ENCODE measurements at regions not wholly inside any gene's neighbourhood (a gene's known extent, or its start where the extent isn't known, plus 50 kb on each side); places are given as distances from the start of the nearest gene placed in this dataset.
A peak's percentile ranks its signal among the peaks of the same experiment; 100 is the strongest.
"Not testable (repeated sequence)": the region's sequence is repeated elsewhere in the genome, so short reads cannot be mapped to it uniquely, and the experiment has no call there.

DNA sequence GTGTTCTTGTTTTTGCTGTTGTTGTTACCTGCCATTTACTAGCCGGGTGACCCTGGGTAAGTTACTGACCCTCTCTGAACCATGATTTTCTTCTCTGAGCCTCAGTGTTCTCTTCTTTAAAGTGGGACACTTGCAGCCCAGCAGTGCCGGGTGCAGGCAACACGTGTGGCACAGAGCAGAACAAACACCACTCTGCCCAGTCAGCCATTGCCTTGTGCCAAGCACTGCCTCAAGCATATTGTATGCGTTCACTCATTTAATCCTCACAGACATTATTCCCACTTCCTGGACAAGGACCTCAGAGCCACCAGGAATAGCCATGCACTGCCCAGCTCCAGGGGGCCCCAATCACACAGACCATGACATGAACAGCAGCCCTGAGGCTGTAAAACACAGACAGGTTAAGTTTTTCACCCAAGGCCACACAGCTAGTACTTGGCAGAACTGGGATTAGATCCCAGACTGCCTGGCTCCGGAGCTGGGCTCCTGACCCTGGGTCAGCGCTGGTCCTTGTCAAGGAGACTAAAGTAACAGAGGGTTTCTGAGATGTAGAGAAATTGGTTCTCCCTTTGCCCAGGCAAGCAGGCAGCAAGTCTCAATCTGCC, 74.0 kb upstream of the PTPN1 start:
- H3K9me3 ChIP-seq (ENCODE audit: control insufficient read depth, low read length): no peaks in the 10 kb centered on the region
- no peak for DNase-seq (ENCODE audit: low read depth)
- H3K27me3 ChIP-seq (replicated peaks; ENCODE audit: control insufficient read depth, insufficient read depth, low read length): no peaks in the 10 kb centered on the region
- H3K4me1 ChIP-seq (ENCODE audit: control insufficient read depth, insufficient read depth, low read length): peaks cover 29% of the 10 kb centered on the region
- no peak overlapping the region for H3K9ac ChIP-seq (ENCODE audit: low read length)
- no peaks in the 10 kb centered on the region for H3K36me3 ChIP-seq (ENCODE audit: control insufficient read depth, insufficient read depth, low read length, severe bottlenecking)
- H3K4me3 ChIP-seq (ENCODE audit: low read length): no peak overlapping the region

DNA sequence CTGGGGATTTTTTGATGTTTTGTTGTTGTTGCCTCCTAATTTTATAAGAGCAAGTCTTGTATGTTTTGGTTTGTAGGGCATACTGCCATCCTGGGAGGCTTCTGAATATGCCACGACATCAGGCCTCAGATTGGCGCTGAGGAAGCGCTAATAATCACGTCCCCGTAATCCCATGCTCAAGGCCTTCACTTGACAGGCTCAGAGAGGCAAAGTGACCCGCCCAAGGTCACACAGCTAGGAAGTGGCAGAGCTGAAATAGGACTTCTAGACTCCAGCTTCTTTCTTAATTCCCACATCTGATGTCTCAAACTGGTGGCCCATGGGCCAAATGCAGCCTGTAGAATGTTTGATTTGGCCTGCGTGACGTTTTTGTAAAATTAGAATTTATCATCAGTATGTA, 73.5 kb upstream of the PTPN1 start:
- no peak for DNase-seq (ENCODE audit: low read depth)
- no peak overlapping the region for H3K4me3 ChIP-seq (ENCODE audit: low read length)

DNA sequence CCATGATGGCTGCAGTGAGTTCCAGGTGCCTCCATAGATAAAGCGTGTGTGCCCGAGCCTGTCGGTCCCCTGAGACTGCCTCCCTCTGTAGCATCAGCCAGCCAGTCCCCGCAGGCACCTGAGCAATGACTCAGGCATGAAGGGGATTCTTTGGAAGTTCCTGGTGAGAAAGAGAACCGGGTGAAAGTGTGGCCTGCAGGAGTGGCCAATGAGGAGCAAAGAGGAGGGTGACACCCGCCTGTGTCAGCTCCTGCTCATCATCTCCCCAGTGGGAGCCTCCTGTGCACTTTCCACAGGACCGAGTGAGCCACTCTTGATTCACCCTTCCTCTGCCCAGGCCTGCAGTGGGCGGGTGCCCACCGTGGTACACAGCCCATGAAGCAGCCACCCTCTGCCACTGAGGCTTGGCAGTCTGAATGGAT, 71.2 kb upstream of the PTPN1 start:
- DNase-seq (ENCODE audit: low read depth): peak; percentile 47
- Histone ChIP-seq H3K9ac (ENCODE audit: low read length) (no peak overlapping the region), H3K4me1 (ENCODE audit: control insufficient read depth, insufficient read depth, low read length) (peaks cover 43% of the 10 kb centered on the region), H3K27me3 (replicated peaks; ENCODE audit: control insufficient read depth, insufficient read depth, low read length) (no peaks in the 10 kb centered on the region), H3K36me3 (ENCODE audit: control insufficient read depth, insufficient read depth, low read length, severe bottlenecking) (no peaks in the 10 kb centered on the region), H3K9me3 (ENCODE audit: control insufficient read depth, low read length) (no peaks in the 10 kb centered on the region), H3K4me3 (ENCODE audit: low read length) (no peak overlapping the region)

More for the DNA sequence above, 73.5 kb upstream of the PTPN1 start:
- H3K4me1 ChIP-seq (ENCODE audit: control insufficient read depth, insufficient read depth, low read length): peaks cover 34% of the 10 kb centered on the region
- H3K9me3 ChIP-seq (ENCODE audit: control insufficient read depth, low read length): no peaks in the 10 kb centered on the region
- no peaks in the 10 kb centered on the region for H3K27me3 ChIP-seq (replicated peaks; ENCODE audit: control insufficient read depth, insufficient read depth, low read length)
- H3K36me3 ChIP-seq (ENCODE audit: control insufficient read depth, insufficient read depth, low read length, severe bottlenecking): no peaks in the 10 kb centered on the region
- H3K9ac ChIP-seq (ENCODE audit: low read length): no peak overlapping the region

GRCh38 chr20:50439539-50440453, 70.4 kb upstream of the PTPN1 start:
- Histone ChIP-seq H3K4me3 (ENCODE audit: low read length) (no peak overlapping the region), H3K36me3 (ENCODE audit: control insufficient read depth, insufficient read depth, low read length, severe bottlenecking) (no peaks in the 10 kb centered on the region), H3K9me3 (ENCODE audit: control insufficient read depth, low read length) (no peaks in the 10 kb centered on the region), H3K9ac (ENCODE audit: low read length) (no peak overlapping the region), H3K27me3 (replicated peaks; ENCODE audit: control insufficient read depth, insufficient read depth, low read length) (no peaks in the 10 kb centered on the region), H3K4me1 (ENCODE audit: control insufficient read depth, insufficient read depth, low read length) (peaks cover 38% of the 10 kb centered on the region)
- no peak for DNase-seq (ENCODE audit: low read depth)

DNA sequence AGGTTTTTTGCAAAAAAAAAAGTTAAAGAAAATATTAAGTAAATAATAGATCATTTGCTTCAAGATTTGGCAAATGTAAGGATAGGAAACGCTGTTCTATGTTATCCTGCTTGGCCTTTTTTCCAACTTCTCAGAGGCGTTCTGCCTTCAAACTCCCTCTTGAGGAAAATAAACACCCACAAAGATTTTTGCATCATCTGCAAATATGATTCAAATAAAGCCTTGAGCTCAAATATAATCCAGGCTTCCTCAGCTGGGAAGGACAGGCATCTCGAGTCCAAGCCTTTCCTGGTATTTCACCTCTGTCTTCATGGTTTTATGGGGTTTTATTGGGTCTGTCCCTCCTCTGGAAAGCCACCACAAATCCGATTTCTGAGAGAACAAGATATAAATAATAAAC, 67.7 kb upstream of the PTPN1 start:
- peak; percentile 16 for DNase-seq (ENCODE audit: low read depth)

DNA sequence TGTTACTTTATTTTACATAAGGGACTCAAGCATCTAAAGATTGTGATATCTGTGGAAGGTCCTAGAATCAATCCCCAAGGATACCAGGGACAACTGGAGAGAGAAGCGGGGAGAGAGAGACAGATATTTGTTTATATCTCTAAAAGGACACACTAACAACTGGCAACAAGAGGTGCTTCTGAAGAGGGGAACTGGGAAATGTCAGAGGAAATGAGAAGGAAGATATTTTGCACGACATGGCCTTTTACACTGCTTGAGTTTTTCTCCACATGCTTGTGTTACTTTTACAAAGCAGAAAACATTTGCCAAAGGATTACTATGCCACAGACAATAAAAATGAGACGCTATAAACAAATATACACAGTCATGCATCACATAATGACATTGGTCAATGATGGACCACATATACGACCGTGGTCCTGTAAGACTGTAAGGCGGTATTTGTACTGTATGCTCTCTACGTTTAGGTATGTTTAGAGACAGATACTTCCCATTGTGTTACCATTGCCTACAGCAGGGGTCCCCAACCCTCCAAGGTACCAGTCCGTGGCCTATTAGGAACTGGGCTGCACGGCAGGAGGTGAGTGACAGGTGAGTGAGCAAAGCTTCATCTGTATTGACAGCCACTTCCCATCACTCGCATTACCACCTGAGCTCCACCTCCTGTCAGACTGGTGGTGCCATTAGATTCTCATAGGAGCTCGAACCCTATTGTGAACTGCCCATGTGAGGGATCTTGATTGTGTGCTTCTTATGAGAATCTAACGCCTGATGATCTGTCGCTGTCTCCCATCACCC, 64.6 kb upstream of the PTPN1 start:
- H3K9ac ChIP-seq (ENCODE audit: low read length): no peak overlapping the region
- no peaks in the 10 kb centered on the region for H3K27me3 ChIP-seq (replicated peaks; ENCODE audit: control insufficient read depth, insufficient read depth, low read length)
- no peak for DNase-seq (ENCODE audit: low read depth)
- H3K4me1 ChIP-seq (ENCODE audit: control insufficient read depth, insufficient read depth, low read length): peaks cover 42% of the 10 kb centered on the region
- H3K36me3 ChIP-seq (ENCODE audit: control insufficient read depth, insufficient read depth, low read length, severe bottlenecking): no peaks in the 10 kb centered on the region
- no peaks in the 10 kb centered on the region for H3K9me3 ChIP-seq (ENCODE audit: control insufficient read depth, low read length)
- H3K4me3 ChIP-seq (ENCODE audit: low read length): no peak overlapping the region

More for the DNA sequence above, 67.7 kb upstream of the PTPN1 start:
- H3K36me3 ChIP-seq (ENCODE audit: control insufficient read depth, insufficient read depth, low read length, severe bottlenecking): no peaks in the 10 kb centered on the region
- H3K4me1 ChIP-seq (ENCODE audit: control insufficient read depth, insufficient read depth, low read length): peaks cover 38% of the 10 kb centered on the region
- no peaks in the 10 kb centered on the region for H3K27me3 ChIP-seq (replicated peaks; ENCODE audit: control insufficient read depth, insufficient read depth, low read length)
- H3K4me3 ChIP-seq (ENCODE audit: low read length): no peak overlapping the region
- peak overlapping the region; percentile 70 for H3K9ac ChIP-seq (ENCODE audit: low read length)
- no peaks in the 10 kb centered on the region for H3K9me3 ChIP-seq (ENCODE audit: control insufficient read depth, low read length)

- Histone ChIP-seq H3K36me3 (ENCODE audit: control insufficient read depth, insufficient read depth, low read length, severe bottlenecking) (no peaks in the 10 kb centered on the region), H3K9me3 (ENCODE audit: control insufficient read depth, low read length) (no peaks in the 10 kb centered on the region), H3K27me3 (replicated peaks; ENCODE audit: control insufficient read depth, insufficient read depth, low read length) (no peaks in the 10 kb centered on the region), H3K4me1 (ENCODE audit: control insufficient read depth, insufficient read depth, low read length) (peaks cover 43% of the 10 kb centered on the region), H3K4me3 (ENCODE audit: low read length) (no peak overlapping the region), H3K9ac (ENCODE audit: low read length) (no peak overlapping the region)
- DNase-seq (ENCODE audit: low read depth): no peak
These were observed 63.7 kb upstream of the PTPN1 start for GRCh38 chr20:50446351-50447101.

DNA sequence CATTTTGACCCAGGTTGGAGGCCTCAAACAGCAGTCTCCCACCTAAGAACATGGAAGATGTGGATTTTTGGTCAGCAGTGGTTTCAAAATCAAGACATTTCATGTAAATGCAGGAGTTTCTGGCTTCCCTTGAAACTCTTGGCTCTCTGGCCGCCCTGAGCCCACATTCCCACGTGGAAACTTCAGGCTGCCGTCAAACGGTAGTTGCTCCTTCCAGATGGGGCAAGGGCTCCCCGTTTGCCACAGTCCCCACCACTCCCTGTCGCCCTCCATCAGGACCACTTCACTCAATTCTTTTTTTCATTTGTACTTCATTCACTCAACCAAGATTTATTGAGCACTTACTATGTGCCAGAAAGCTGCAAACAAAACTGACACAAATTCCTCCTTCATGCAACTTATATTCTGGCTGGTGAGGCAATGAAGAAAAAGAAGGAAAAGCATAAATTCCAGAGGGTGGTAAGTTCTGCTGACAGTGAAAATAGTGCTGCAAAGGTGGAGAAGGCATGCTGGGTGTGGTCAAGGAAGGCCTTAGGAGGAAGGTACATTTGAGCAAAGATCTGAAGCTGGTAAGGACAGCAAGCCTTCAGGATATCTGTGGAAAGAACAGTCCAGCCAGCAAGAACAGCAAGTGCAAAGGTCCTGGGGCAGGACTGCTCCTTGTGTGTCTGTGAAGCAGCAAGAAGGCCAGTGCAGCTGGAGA, 62.9 kb upstream of the PTPN1 start:
- DNase-seq (ENCODE audit: low read depth): no peak
- no peaks in the 10 kb centered on the region for H3K27me3 ChIP-seq (replicated peaks; ENCODE audit: control insufficient read depth, insufficient read depth, low read length)
- H3K4me3 ChIP-seq (ENCODE audit: low read length): no peak overlapping the region
- H3K9me3 ChIP-seq (ENCODE audit: control insufficient read depth, low read length): no peaks in the 10 kb centered on the region
- H3K9ac ChIP-seq (ENCODE audit: low read length): no peak overlapping the region
- peaks cover 39% of the 10 kb centered on the region for H3K4me1 ChIP-seq (ENCODE audit: control insufficient read depth, insufficient read depth, low read length)
- no peaks in the 10 kb centered on the region for H3K36me3 ChIP-seq (ENCODE audit: control insufficient read depth, insufficient read depth, low read length, severe bottlenecking)

- DNase-seq (ENCODE audit: low read depth): no peak
- H3K4me3 ChIP-seq (ENCODE audit: low read length): no peak overlapping the region
- no peaks in the 10 kb centered on the region for H3K9me3 ChIP-seq (ENCODE audit: control insufficient read depth, low read length)
- no peak overlapping the region for H3K9ac ChIP-seq (ENCODE audit: low read length)
- H3K4me1 ChIP-seq (ENCODE audit: control insufficient read depth, insufficient read depth, low read length): peaks cover 34% of the 10 kb centered on the region
- no peaks in the 10 kb centered on the region for H3K27me3 ChIP-seq (replicated peaks; ENCODE audit: control insufficient read depth, insufficient read depth, low read length)
- no peaks in the 10 kb centered on the region for H3K36me3 ChIP-seq (ENCODE audit: control insufficient read depth, insufficient read depth, low read length, severe bottlenecking)
These were observed 62.4 kb upstream of the PTPN1 start for GRCh38 chr20:50447817-50448216.

- H3K36me3 ChIP-seq (ENCODE audit: control insufficient read depth, insufficient read depth, low read length, severe bottlenecking); H3K27me3 ChIP-seq (replicated peaks; ENCODE audit: control insufficient read depth, insufficient read depth, low read length); H3K4me3 ChIP-seq (ENCODE audit: low read length); H3K9ac ChIP-seq (ENCODE audit: low read length); H3K9me3 ChIP-seq (ENCODE audit: control insufficient read depth, low read length): not testable (repeated sequence)
- peaks cover 31% of the 10 kb centered on the region for H3K4me1 ChIP-seq (ENCODE audit: control insufficient read depth, insufficient read depth, low read length)
- peak; percentile 18 for DNase-seq (ENCODE audit: low read depth)
These were observed 61.4 kb upstream of the PTPN1 start for GRCh38 chr20:50448625-50449403.

Measured in adipocyte (in vitro differentiated cells).